ENCODE measurements at regions not wholly inside any gene's neighbourhood (a gene's known extent, or its start where the extent isn't known, plus 50 kb on each side); places are given as distances from the start of the nearest gene placed in this dataset.

GRCh38 chr22:36081023-36081431 lies 52.4 kb upstream of the RBFOX2 start:
- no peaks in the 10 kb centered on the region for H3K27me3 ChIP-seq (replicated peaks in 1 of 2; ENCODE audit: control insufficient read depth in 2 of 2, insufficient read depth in 2 of 2, low read length in 1 of 2)
- ChIA-PET POLR2A (no interaction called here), SMC1A (ENCODE audit: uncharacterized antibody, unreplicated experiment) (no interaction called here), CTCF (interaction anchor here (2.1 kb wide), 1 partner anchor 15 kb away, joined by 8 read pairs; no protein-coding TSS in a partner anchor), RAD21 (ENCODE audit: unreplicated experiment) (no interaction called here)
- FAIRE-seq (no peak), DNase-seq (ENCODE audit: low read depth, low spot score) (no peak), ATAC-seq (no peak)
- no peaks in the 10 kb centered on the region for H3K36me3 ChIP-seq (ENCODE audit: control insufficient read depth in 2 of 2, insufficient read depth in 2 of 2, low read length in 1 of 2)
- in situ Hi-C loops (cut with MboI) (no loop called here), intact Hi-C loops (cut with micrococcal nuclease; ENCODE audit: unreplicated experiment) (no loop called here)
- H3K79me2 ChIP-seq (ENCODE audit: control insufficient read depth, insufficient read depth, low read length), result no peaks in the 10 kb centered on the region
- no peaks in the 10 kb centered on the region; the same call in 2 of the 3 replicates for H3K9me3 ChIP-seq (replicated peaks; ENCODE audit: control insufficient read depth, insufficient read depth, low read length)
- no peaks in the 10 kb centered on the region for H4K20me1 ChIP-seq (ENCODE audit: control insufficient read depth, insufficient read depth)
- H2AFZ ChIP-seq (ENCODE audit: control insufficient read depth, low read depth, low read length), result no peak overlapping the region
- H3K4me3 ChIP-seq, result no peak overlapping the region
- H3K9ac ChIP-seq (ENCODE audit: control insufficient read depth, insufficient read depth, low read length), result no peak overlapping the region
- no peak overlapping the region for H3K4me2 ChIP-seq (ENCODE audit: control insufficient read depth, insufficient read depth)
- TF ChIP-seq MTA2 (IDR thresholded peaks at IDR 0.05; ENCODE audit: low read depth) (no peak), SMAD5 (IDR thresholded peaks at IDR 0.05; ENCODE audit: low read depth) (no peak), RAD21 (IDR thresholded peaks at IDR 0.05; ENCODE audit: insufficient read depth, low read depth, low read length) (no peak), ZNF384 (IDR thresholded peaks at IDR 0.05; ENCODE audit: borderline replicate concordance, low read depth, low read length) (no peak), TARDBP (IDR thresholded peaks at IDR 0.05; ENCODE audit: borderline replicate concordance) (no peak), ZBTB33 (IDR thresholded peaks at IDR 0.05) (no peak), MLLT1 (IDR thresholded peaks at IDR 0.05) (no peak), POLR2AphosphoS2 (IDR thresholded peaks at IDR 0.05; ENCODE audit: low read depth, low read length) (no peak), TAF1 (IDR thresholded peaks at IDR 0.05; ENCODE audit: borderline replicate concordance, low read depth, low read length) (no peak), YBX1 (IDR thresholded peaks at IDR 0.05) (no peak), CHD4 (IDR thresholded peaks at IDR 0.05) (no peak), NFIC (IDR thresholded peaks at IDR 0.05; ENCODE audit: low read depth, low read length) (no peak), CBX5 (IDR thresholded peaks at IDR 0.05; ENCODE audit: low read depth) (no peak), BCL11A (IDR thresholded peaks at IDR 0.05; ENCODE audit: low read depth, low read length) (no peak), HDGF (IDR thresholded peaks at IDR 0.05) (no peak)
- TF ChIP-seq, protein P1, sequence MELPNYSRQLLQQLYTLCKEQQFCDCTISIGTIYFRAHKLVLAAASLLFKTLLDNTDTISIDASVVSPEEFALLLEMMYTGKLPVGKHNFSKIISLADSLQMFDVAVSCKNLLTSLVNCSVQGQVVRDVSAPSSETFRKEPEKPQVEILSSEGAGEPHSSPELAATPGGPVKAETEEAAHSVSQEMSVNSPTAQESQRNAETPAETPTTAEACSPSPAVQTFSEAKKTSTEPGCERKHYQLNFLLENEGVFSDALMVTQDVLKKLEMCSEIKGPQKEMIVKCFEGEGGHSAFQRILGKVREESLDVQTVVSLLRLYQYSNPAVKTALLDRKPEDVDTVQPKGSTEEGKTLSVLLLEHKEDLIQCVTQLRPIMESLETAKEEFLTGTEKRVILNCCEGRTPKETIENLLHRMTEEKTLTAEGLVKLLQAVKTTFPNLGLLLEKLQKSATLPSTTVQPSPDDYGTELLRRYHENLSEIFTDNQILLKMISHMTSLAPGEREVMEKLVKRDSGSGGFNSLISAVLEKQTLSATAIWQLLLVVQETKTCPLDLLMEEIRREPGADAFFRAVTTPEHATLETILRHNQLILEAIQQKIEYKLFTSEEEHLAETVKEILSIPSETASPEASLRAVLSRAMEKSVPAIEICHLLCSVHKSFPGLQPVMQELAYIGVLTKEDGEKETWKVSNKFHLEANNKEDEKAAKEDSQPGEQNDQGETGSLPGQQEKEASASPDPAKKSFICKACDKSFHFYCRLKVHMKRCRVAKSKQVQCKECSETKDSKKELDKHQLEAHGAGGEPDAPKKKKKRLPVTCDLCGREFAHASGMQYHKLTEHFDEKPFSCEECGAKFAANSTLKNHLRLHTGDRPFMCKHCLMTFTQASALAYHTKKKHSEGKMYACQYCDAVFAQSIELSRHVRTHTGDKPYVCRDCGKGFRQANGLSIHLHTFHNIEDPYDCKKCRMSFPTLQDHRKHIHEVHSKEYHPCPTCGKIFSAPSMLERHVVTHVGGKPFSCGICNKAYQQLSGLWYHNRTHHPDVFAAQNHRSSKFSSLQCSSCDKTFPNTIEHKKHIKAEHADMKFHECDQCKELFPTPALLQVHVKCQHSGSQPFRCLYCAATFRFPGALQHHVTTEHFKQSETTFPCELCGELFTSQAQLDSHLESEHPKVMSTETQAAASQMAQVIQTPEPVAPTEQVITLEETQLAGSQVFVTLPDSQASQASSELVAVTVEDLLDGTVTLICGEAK (IDR thresholded peaks at IDR 0.05; ENCODE audit: borderline replicate concordance), result no peak
- TF ChIP-seq, protein P2, sequence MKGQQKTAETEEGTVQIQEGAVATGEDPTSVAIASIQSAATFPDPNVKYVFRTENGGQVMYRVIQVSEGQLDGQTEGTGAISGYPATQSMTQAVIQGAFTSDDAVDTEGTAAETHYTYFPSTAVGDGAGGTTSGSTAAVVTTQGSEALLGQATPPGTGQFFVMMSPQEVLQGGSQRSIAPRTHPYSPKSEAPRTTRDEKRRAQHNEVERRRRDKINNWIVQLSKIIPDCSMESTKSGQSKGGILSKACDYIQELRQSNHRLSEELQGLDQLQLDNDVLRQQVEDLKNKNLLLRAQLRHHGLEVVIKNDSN (IDR thresholded peaks at IDR 0.05; ENCODE audit: borderline replicate concordance, extremely low read length, insufficient read depth, low read depth, low read length), result no peak
- WGBS (ENCODE audit: insufficient coverage, insufficient replicate concordance, low lambda C conversion rate, missing lambda C conversion rate), result 77% methylated on average over 6 of the region's 6 CpGs
- no peaks in the 10 kb centered on the region for H3K4me1 ChIP-seq (ENCODE audit: control insufficient read depth, insufficient read depth, low read length)
- H3K27ac ChIP-seq (ENCODE audit: control insufficient read depth, insufficient read depth), result no peak overlapping the region
- no TSS peak for BruUV-seq (replicated peaks)

All from GM12878 (cell line).